Fibroblast of lung (primary cell): ENCODE measurements at regions not wholly inside any gene's neighbourhood (a gene's known extent, or its start where the extent isn't known, plus 50 kb on each side); places are given as distances from the start of the nearest gene placed in this dataset.

Experiments
- DNase-seq, 2 donors: peaks; one replicate each; pipeline versions ENCODE4 v3.0.0 to v3.0.0-alpha.2; 2010; ENCODE audit warnings: low read depth in 2 of 2
- H2AFZ ChIP-seq: 2 replicates; pipeline ENCODE4 v1.5.1; 2012; ENCODE audit warnings: low read length, control low read depth, inconsistent platforms
- H3K27ac ChIP-seq: 2 replicates; pipeline ENCODE4 v1.5.1; 2011; ENCODE audit warnings: low read length, control low read depth; ENCODE audit not compliant: insufficient read depth
- H3K27me3 ChIP-seq: 2 replicates; pipeline ENCODE4 v1.5.1; 2011; ENCODE audit warnings: mild to moderate bottlenecking, low read length; ENCODE audit not compliant: control insufficient read depth, insufficient read depth
- H3K36me3 ChIP-seq: 2 replicates; pipeline ENCODE4 v1.5.1; 2011; ENCODE audit warnings: low read length; ENCODE audit not compliant: control insufficient read depth, insufficient read depth
- H3K4me1 ChIP-seq: 2 replicates; pipeline ENCODE4 v1.5.1; 2011; ENCODE audit warnings: low read length; ENCODE audit not compliant: control insufficient read depth, insufficient read depth; ENCODE audit errors: extremely low read depth
- H3K4me2 ChIP-seq: 2 replicates; pipeline ENCODE4 v1.5.1; 2011; ENCODE audit warnings: low read length, control low read depth; ENCODE audit not compliant: insufficient read depth; ENCODE audit errors: extremely low read depth
- H3K4me3 ChIP-seq, 4 experiments: fragments of 200-600 bp in 1 of 4; sonication (generic) in 1 of 4; replicated peaks in 1 of 4; 2 replicates each; pipeline ENCODE4 v1.5.1; 2011 to 2016; ENCODE audit warnings: low read length in 4 of 4, low read depth in 3 of 4, mild to moderate bottlenecking in 3 of 4, control low read depth in 2 of 4, inconsistent platforms in 1 of 4, mixed read lengths in 1 of 4; ENCODE audit not compliant: insufficient read depth in 1 of 4; ENCODE audit errors: control extremely low read depth in 1 of 4
- H3K79me2 ChIP-seq: 2 replicates; pipeline ENCODE4 v1.5.1; 2012; ENCODE audit warnings: mild to moderate bottlenecking, low read length, inconsistent platforms; ENCODE audit not compliant: control insufficient read depth, insufficient read depth
- H3K9ac ChIP-seq: 2 replicates; pipeline ENCODE4 v1.5.1; 2011; ENCODE audit warnings: mild to moderate bottlenecking, low read length, control low read depth; ENCODE audit not compliant: insufficient read depth
- H3K9me3 ChIP-seq: 2 replicates; pipeline ENCODE4 v1.5.1; 2012; ENCODE audit warnings: low read depth, low read length; ENCODE audit not compliant: control insufficient read depth, insufficient read depth
- H4K20me1 ChIP-seq: 2 replicates; pipeline ENCODE4 v1.5.1; 2011; ENCODE audit warnings: low read length; ENCODE audit not compliant: control insufficient read depth, insufficient read depth; ENCODE audit errors: extremely low read depth
- CTCF ChIP-seq, 2 donors: IDR thresholded peaks in 1 of 2; conservative IDR thresholded peaks in 1 of 2; 1 replicate in 1 of 2; 2 replicates in 1 of 2; pipeline ENCODE4 v1.5.1; 2011 to 2012; ENCODE audit warnings: low read length in 2 of 2, control low read depth in 1 of 2, inconsistent platforms in 1 of 2, low read depth in 1 of 2, mild to moderate bottlenecking in 1 of 2
- EZH2 ChIP-seq: IDR thresholded peaks from 2 replicates; pipeline ENCODE4 v1.5.1; 2012; ENCODE audit warnings: low read length, control low read depth, mild to moderate bottlenecking; ENCODE audit errors: missing control alignments

DNA sequence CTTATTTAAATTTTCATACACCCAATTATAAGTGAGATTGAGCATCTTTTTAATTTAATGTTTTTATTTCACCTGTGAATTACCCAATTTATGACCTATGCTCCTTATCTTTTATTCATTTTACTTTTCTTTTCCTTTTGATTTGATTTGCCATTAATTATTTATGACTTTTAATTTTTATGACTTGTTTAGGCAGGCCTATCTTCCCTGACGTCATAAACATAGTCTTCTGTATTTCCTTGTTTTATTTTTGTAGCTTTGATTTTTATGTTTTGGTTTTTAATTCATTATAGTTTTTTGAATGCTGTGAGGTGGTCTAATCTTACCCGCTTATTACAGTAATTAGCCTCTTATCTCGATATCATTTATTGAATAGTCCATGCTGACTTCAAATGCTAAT lies 467.1 kb upstream of the FAR2 start:
- no peaks in the 10 kb centered on the region for H3K9me3 ChIP-seq
- H3K4me1 ChIP-seq: no peaks in the 10 kb centered on the region
- no peak for TF ChIP-seq CTCF (conservative IDR thresholded peaks at IDR 0.05 in 1 of 2, IDR thresholded peaks at IDR 0.05 in 1 of 2; ENCODE audit: low read depth in 1 of 2, low read length in 2 of 2)
- TF ChIP-seq EZH2: no peak
- no peak overlapping the region for H3K9ac ChIP-seq
- no peaks in the 10 kb centered on the region for H3K79me2 ChIP-seq
- no peaks in the 10 kb centered on the region for H4K20me1 ChIP-seq
- H3K27ac ChIP-seq: no peak overlapping the region
- H2AFZ ChIP-seq: no peak overlapping the region
- no peak overlapping the region for H3K4me2 ChIP-seq
- H3K36me3 ChIP-seq: no peaks in the 10 kb centered on the region
- H3K4me3 ChIP-seq: no peak overlapping the region
- no peak for DNase-seq
- H3K27me3 ChIP-seq: no peaks in the 10 kb centered on the region

- Histone ChIP-seq H3K79me2 (no peaks in the 10 kb centered on the region), H2AFZ (no peak overlapping the region), H3K4me3 (no peak overlapping the region), H4K20me1 (no peaks in the 10 kb centered on the region), H3K27ac (no peak overlapping the region), H3K9me3 (no peaks in the 10 kb centered on the region), H3K36me3 (no peaks in the 10 kb centered on the region), H3K4me2 (no peak overlapping the region), H3K9ac (no peak overlapping the region), H3K4me1 (no peaks in the 10 kb centered on the region), H3K27me3 (no peaks in the 10 kb centered on the region)
- TF ChIP-seq EZH2: no peak
- TF ChIP-seq CTCF (conservative IDR thresholded peaks at IDR 0.05 in 1 of 2, IDR thresholded peaks at IDR 0.05 in 1 of 2; ENCODE audit: low read depth in 1 of 2, low read length in 2 of 2): no peak
- no peak for DNase-seq
Measured at GRCh38 chr12:28683366-28683765, 465.7 kb upstream of the FAR2 start.

DNA sequence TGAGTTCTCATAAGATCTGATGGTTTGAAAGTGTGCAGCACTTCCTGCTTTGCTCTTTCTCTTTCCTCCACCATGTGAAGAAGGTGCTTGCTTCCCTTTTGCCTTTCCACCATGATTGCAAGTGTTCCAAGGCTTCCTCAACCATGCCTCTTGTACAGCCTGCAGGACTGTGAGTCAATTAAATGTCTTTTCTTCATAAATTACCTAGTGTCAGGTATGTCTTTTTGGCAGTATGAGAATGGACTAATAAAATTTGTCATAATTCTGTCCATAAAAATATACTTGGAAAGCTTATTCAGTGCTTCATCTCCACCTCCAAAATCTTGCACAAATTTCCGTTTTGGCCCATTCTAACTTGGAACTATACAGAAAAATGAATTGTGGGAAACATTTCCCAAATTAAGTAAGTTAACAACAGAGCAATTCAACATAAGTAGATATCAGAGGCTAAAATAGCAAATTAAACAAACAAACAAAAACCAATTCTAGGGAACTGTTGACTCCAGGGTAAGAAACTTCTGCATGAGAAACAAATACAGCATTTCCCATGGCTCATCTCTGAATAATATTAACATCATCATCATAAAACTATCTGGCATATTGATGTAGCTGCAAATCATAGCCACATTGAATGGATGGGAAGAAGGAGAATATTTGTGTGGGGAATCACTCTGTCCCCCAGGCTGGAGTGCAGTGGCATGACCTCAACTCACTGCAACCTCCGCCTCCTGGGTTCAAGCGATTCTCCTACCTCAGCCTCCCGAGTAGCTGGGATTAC lies 459.5 kb upstream of the FAR2 start:
- no peak for DNase-seq
- Histone ChIP-seq H3K27ac (no peak overlapping the region), H3K9me3 (no peaks in the 10 kb centered on the region), H4K20me1 (no peaks in the 10 kb centered on the region), H3K79me2 (no peaks in the 10 kb centered on the region), H3K4me1 (no peaks in the 10 kb centered on the region), H3K4me3 (no peak overlapping the region), H3K4me2 (no peak overlapping the region), H2AFZ (no peak overlapping the region), H3K9ac (no peak overlapping the region), H3K27me3 (no peaks in the 10 kb centered on the region), H3K36me3 (no peaks in the 10 kb centered on the region)
- no peak for TF ChIP-seq EZH2
- TF ChIP-seq CTCF (conservative IDR thresholded peaks at IDR 0.05 in 1 of 2, IDR thresholded peaks at IDR 0.05 in 1 of 2; ENCODE audit: low read depth in 1 of 2, low read length in 2 of 2): no peak
